ENCODE measurements at regions not wholly inside any gene's neighbourhood (a gene's known extent, or its start where the extent isn't known, plus 50 kb on each side); places are given as distances from the start of the nearest gene placed in this dataset.

GRCh38 chr1:220999872-221000863 is 120.9 kb downstream of the HLX start:
- Histone ChIP-seq H3K4me1 (no peaks in the 10 kb centered on the region), H3K4me3 (no peak overlapping the region), H3K27ac (peak overlapping the region in 1 of 4 donors; percentile 33), H3K36me3 (no peaks in the 10 kb centered on the region), H3K27me3 (no peaks in the 10 kb centered on the region), H3K9me3 (no peaks in the 10 kb centered on the region)
- intact Hi-C loops (cut with DNase I): no loop called here
- FAIRE-seq: no peak
- no peak for TF ChIP-seq CTCF (IDR thresholded peaks at IDR 0.05)
- ATAC-seq: peak in 2 of 4 donors; percentile 73 to 85
- DNase-seq: peak in 1 of 6 donors; percentile 22
- 57 to 63% methylated on average over 6 of the region's 6 CpGs for WGBS, 2 donors

GRCh38 chr1:221001167-221001566 is 121.9 kb downstream of the HLX start:
- peak overlapping the region in 1 of 4 donors; percentile 33 for H3K27ac ChIP-seq
- WGBS, 2 donors: 83 to 91% methylated on average over 4 of the region's 4 CpGs
- H3K36me3 ChIP-seq: no peaks in the 10 kb centered on the region
- TF ChIP-seq CTCF (IDR thresholded peaks at IDR 0.05): no peak
- no peak for DNase-seq
- H3K9me3 ChIP-seq: no peaks in the 10 kb centered on the region
- FAIRE-seq: no peak
- H3K27me3 ChIP-seq: no peaks in the 10 kb centered on the region
- no peaks in the 10 kb centered on the region for H3K4me1 ChIP-seq
- peak in 1 of 4 donors; percentile 18 for ATAC-seq
- intact Hi-C loops (cut with DNase I): no loop called here
- no peak overlapping the region for H3K4me3 ChIP-seq

- Histone ChIP-seq H3K27me3 (no peaks in the 10 kb centered on the region), H3K36me3 (no peaks in the 10 kb centered on the region), H3K27ac (no peak overlapping the region), H3K4me1 (no peaks in the 10 kb centered on the region), H3K4me3 (no peak overlapping the region), H3K9me3 (no peaks in the 10 kb centered on the region)
- intact Hi-C loops (cut with DNase I): no loop called here
- no peak for TF ChIP-seq CTCF (IDR thresholded peaks at IDR 0.05)
- 90 to 94% methylated on average over 3 of the region's 3 CpGs for WGBS, 2 donors
- FAIRE-seq: no peak
- no peak for ATAC-seq
- DNase-seq: no peak
Measured at GRCh38 chr1:221002601-221003000, 123.4 kb downstream of the HLX start.

- Histone ChIP-seq H3K27me3 (no peaks in the 10 kb centered on the region), H3K9me3 (no peaks in the 10 kb centered on the region), H3K27ac (no peak overlapping the region), H3K4me1 (no peaks in the 10 kb centered on the region), H3K36me3 (no peaks in the 10 kb centered on the region), H3K4me3 (no peak overlapping the region)
- FAIRE-seq (no peak), DNase-seq (no peak), ATAC-seq (no peak)
- WGBS, 2 donors: 67 to 79% methylated on average over 1 of the region's 1 CpG
- no peak for TF ChIP-seq CTCF (IDR thresholded peaks at IDR 0.05)
- intact Hi-C loops (cut with DNase I): no loop called here
Measured at GRCh38 chr1:221011145-221011544, 131.9 kb downstream of the HLX start.

GRCh38 chr1:221012120-221012519 is 132.9 kb downstream of the HLX start:
- no peak for FAIRE-seq
- intact Hi-C loops (cut with DNase I): no loop called here
- 86% methylated on average over 5 of the region's 5 CpGs for WGBS, 2 donors

More at GRCh38 chr1:221012120-221012519, 132.9 kb downstream of the HLX start:
- Histone ChIP-seq H3K4me3 (no peak overlapping the region), H3K4me1 (no peaks in the 10 kb centered on the region), H3K36me3 (no peaks in the 10 kb centered on the region), H3K9me3 (no peaks in the 10 kb centered on the region), H3K27ac (no peak overlapping the region), H3K27me3 (no peaks in the 10 kb centered on the region)
- no peak for ATAC-seq
- TF ChIP-seq CTCF (IDR thresholded peaks at IDR 0.05): no peak
- DNase-seq: no peak
